Activated T-cell treated with anti-CD3 and anti-CD28 coated beads, Interleukin-2, amount 50 U/mL, for 24 hours (primary cell): ENCODE measurements at regions not wholly inside any gene's neighbourhood (a gene's known extent, or its start where the extent isn't known, plus 50 kb on each side); places are given as distances from the start of the nearest gene placed in this dataset.

ENCODE experiments used
- DNase-seq: peaks from one replicate; pipeline ENCODE4 v3.0.0-alpha.2; 2020
- H3K27ac Mint-ChIP-seq: 2 replicates; pipeline ENCODE4 v1.8.0; 2020; ENCODE audit warnings: mild to moderate bottlenecking, mixed read lengths
- H3K27me3 Mint-ChIP-seq: 2 replicates; pipeline ENCODE4 v1.8.0; 2020; ENCODE audit warnings: mixed read lengths
- H3K36me3 Mint-ChIP-seq: 2 replicates; pipeline ENCODE4 v1.8.0; 2020; ENCODE audit warnings: low read depth, mixed read lengths
- H3K4me1 Mint-ChIP-seq: 2 replicates; pipeline ENCODE4 v1.8.0; 2020; ENCODE audit warnings: low read depth, mixed read lengths
- H3K4me3 Mint-ChIP-seq: 2 replicates; pipeline ENCODE4 v1.8.0; 2020; ENCODE audit warnings: mild to moderate bottlenecking, moderate library complexity, mixed read lengths
- H3K9me3 Mint-ChIP-seq: 2 replicates; pipeline ENCODE4 v1.8.0; 2020; ENCODE audit warnings: mixed read lengths

- Mint-ChIP-seq H3K9me3 (no peaks in the 10 kb centered on the region), H3K4me1 (peaks cover 2% of the 10 kb centered on the region), H3K27me3 (peaks cover 8% of the 10 kb centered on the region), H3K27ac (no peak overlapping the region), H3K36me3 (no peaks in the 10 kb centered on the region), H3K4me3 (no peak overlapping the region)
- DNase-seq, result no peak
Observed at GRCh38 chr2:215712871-215713790, 277.3 kb upstream of the FN1 start.

GRCh38 chr2:215712219-215712868, 276.5 kb upstream of the FN1 start:
- Mint-ChIP-seq H3K4me1 (no peaks in the 10 kb centered on the region), H3K9me3 (no peaks in the 10 kb centered on the region)

GRCh38 chr2:215711471-215712034, 275.7 kb upstream of the FN1 start:
- Mint-ChIP-seq H3K4me1 (no peaks in the 10 kb centered on the region), H3K4me3 (no peak overlapping the region), H3K27me3 (peaks cover 8% of the 10 kb centered on the region), H3K9me3 (no peaks in the 10 kb centered on the region), H3K36me3 (no peaks in the 10 kb centered on the region), H3K27ac (no peak overlapping the region)
- DNase-seq, result no peak

More at GRCh38 chr2:215712219-215712868, 276.5 kb upstream of the FN1 start:
- no peak for DNase-seq
- Mint-ChIP-seq H3K27ac (no peak overlapping the region), H3K27me3 (peaks cover 8% of the 10 kb centered on the region), H3K4me3 (no peak overlapping the region), H3K36me3 (no peaks in the 10 kb centered on the region)

GRCh38 chr2:215707608-215708007, 271.7 kb upstream of the FN1 start:
- Mint-ChIP-seq H3K36me3 (no peaks in the 10 kb centered on the region), H3K27ac (no peak overlapping the region), H3K27me3 (peaks cover 2% of the 10 kb centered on the region), H3K9me3 (no peaks in the 10 kb centered on the region), H3K4me1 (no peaks in the 10 kb centered on the region), H3K4me3 (no peak overlapping the region)
- no peak for DNase-seq

GRCh38 chr2:215705771-215706361, 270.0 kb upstream of the FN1 start:
- Mint-ChIP-seq H3K27ac (no peak overlapping the region), H3K27me3 (no peaks in the 10 kb centered on the region), H3K4me1 (no peaks in the 10 kb centered on the region), H3K9me3 (no peaks in the 10 kb centered on the region), H3K36me3 (no peaks in the 10 kb centered on the region), H3K4me3 (no peak overlapping the region)
- no peak for DNase-seq

- DNase-seq, result no peak
- Mint-ChIP-seq H3K4me3 (no peak overlapping the region), H3K36me3 (no peaks in the 10 kb centered on the region), H3K4me1 (no peaks in the 10 kb centered on the region), H3K9me3 (no peaks in the 10 kb centered on the region), H3K27ac (no peak overlapping the region), H3K27me3 (no peaks in the 10 kb centered on the region)
Observed at GRCh38 chr2:215705281-215705680, 269.4 kb upstream of the FN1 start.

- Mint-ChIP-seq H3K27me3 (no peaks in the 10 kb centered on the region), H3K4me3 (no peak overlapping the region), H3K9me3 (no peaks in the 10 kb centered on the region), H3K36me3 (no peaks in the 10 kb centered on the region), H3K27ac (no peak overlapping the region), H3K4me1 (no peaks in the 10 kb centered on the region)
- DNase-seq, result no peak
Observed at GRCh38 chr2:215702116-215702902, 266.4 kb upstream of the FN1 start.

GRCh38 chr2:215699700-215700538, 264.1 kb upstream of the FN1 start:
- H3K27ac Mint-ChIP-seq, result no peak overlapping the region

GRCh38 chr2:215699018-215699417, 263.1 kb upstream of the FN1 start:
- no peak overlapping the region for H3K27ac Mint-ChIP-seq
- no peak overlapping the region for H3K4me3 Mint-ChIP-seq
- H3K27me3 Mint-ChIP-seq, result no peaks in the 10 kb centered on the region
- no peaks in the 10 kb centered on the region for H3K4me1 Mint-ChIP-seq
- H3K36me3 Mint-ChIP-seq, result no peaks in the 10 kb centered on the region
- DNase-seq, result no peak
- no peaks in the 10 kb centered on the region for H3K9me3 Mint-ChIP-seq

More at GRCh38 chr2:215699700-215700538, 264.1 kb upstream of the FN1 start:
- no peak for DNase-seq
- H3K9me3 Mint-ChIP-seq, result no peaks in the 10 kb centered on the region
- no peaks in the 10 kb centered on the region for H3K4me1 Mint-ChIP-seq
- no peaks in the 10 kb centered on the region for H3K36me3 Mint-ChIP-seq
- H3K27me3 Mint-ChIP-seq, result no peaks in the 10 kb centered on the region
- no peak overlapping the region for H3K4me3 Mint-ChIP-seq

GRCh38 chr2:215698566-215698965, 262.7 kb upstream of the FN1 start:
- no peaks in the 10 kb centered on the region for H3K4me1 Mint-ChIP-seq
- no peaks in the 10 kb centered on the region for H3K9me3 Mint-ChIP-seq
- H3K36me3 Mint-ChIP-seq, result no peaks in the 10 kb centered on the region
- H3K4me3 Mint-ChIP-seq, result no peak overlapping the region
- no peak overlapping the region for H3K27ac Mint-ChIP-seq
- no peaks in the 10 kb centered on the region for H3K27me3 Mint-ChIP-seq
- no peak for DNase-seq

GRCh38 chr2:215697496-215697895, 261.6 kb upstream of the FN1 start:
- H3K9me3 Mint-ChIP-seq, result no peaks in the 10 kb centered on the region
- H3K27ac Mint-ChIP-seq, result no peak overlapping the region
- DNase-seq, result no peak
- no peak overlapping the region for H3K4me3 Mint-ChIP-seq
- H3K36me3 Mint-ChIP-seq, result no peaks in the 10 kb centered on the region
- no peaks in the 10 kb centered on the region for H3K4me1 Mint-ChIP-seq
- no peaks in the 10 kb centered on the region for H3K27me3 Mint-ChIP-seq

- no peaks in the 10 kb centered on the region for H3K36me3 Mint-ChIP-seq
- no peak for DNase-seq
- H3K4me1 Mint-ChIP-seq, result no peaks in the 10 kb centered on the region
- no peak overlapping the region for H3K27ac Mint-ChIP-seq
- no peaks in the 10 kb centered on the region for H3K9me3 Mint-ChIP-seq
- H3K27me3 Mint-ChIP-seq, result no peaks in the 10 kb centered on the region
- no peak overlapping the region for H3K4me3 Mint-ChIP-seq
Observed at GRCh38 chr2:215697003-215697402, 261.1 kb upstream of the FN1 start.

GRCh38 chr2:215695861-215696260, 260.0 kb upstream of the FN1 start:
- H3K4me3 Mint-ChIP-seq, result no peak overlapping the region
- no peak for DNase-seq
- no peaks in the 10 kb centered on the region for H3K4me1 Mint-ChIP-seq
- no peaks in the 10 kb centered on the region for H3K27me3 Mint-ChIP-seq
- no peaks in the 10 kb centered on the region for H3K9me3 Mint-ChIP-seq
- H3K27ac Mint-ChIP-seq, result no peak overlapping the region
- H3K36me3 Mint-ChIP-seq, result no peaks in the 10 kb centered on the region
